ENCODE measurements at regions not wholly inside any gene's neighbourhood (a gene's known extent, or its start where the extent isn't known, plus 50 kb on each side); places are given as distances from the start of the nearest gene placed in this dataset.

DNA sequence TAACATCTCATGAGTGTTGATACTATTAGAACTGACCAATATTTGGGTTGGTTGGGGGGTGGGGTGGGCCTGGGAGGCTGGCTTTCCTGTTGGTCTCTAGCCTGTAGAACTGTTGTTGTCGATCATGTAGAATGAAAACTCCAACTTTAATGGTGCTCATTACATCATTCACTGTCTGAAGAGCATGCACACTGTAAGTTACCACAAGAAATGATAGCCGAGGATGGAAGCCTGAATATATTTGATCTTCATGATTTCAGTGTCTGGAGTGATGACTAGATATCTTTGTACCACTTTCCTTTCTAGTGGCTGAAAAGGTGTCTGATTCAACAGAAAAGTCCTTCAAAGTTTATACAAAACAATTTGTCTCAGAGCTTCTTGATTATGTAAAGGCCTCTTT lies 123.6 kb downstream of the XCL2 start:
- TF ChIP-seq POLR2AphosphoS5 (IDR thresholded peaks at IDR 0.05; ENCODE audit: low read depth, low read length) (no peak), SIN3A (IDR thresholded peaks at IDR 0.05; ENCODE audit: borderline replicate concordance, insufficient read depth, low read length) (no peak), TAF1 (IDR thresholded peaks at IDR 0.05; ENCODE audit: borderline replicate concordance, insufficient read depth, low read length) (no peak), FOXP2 (optimal IDR thresholded peaks at IDR 0.05; ENCODE audit: borderline replicate concordance, extremely low read depth, extremely low read length, insufficient read depth) (no peak)
- TF ChIP-seq, protein P1, sequence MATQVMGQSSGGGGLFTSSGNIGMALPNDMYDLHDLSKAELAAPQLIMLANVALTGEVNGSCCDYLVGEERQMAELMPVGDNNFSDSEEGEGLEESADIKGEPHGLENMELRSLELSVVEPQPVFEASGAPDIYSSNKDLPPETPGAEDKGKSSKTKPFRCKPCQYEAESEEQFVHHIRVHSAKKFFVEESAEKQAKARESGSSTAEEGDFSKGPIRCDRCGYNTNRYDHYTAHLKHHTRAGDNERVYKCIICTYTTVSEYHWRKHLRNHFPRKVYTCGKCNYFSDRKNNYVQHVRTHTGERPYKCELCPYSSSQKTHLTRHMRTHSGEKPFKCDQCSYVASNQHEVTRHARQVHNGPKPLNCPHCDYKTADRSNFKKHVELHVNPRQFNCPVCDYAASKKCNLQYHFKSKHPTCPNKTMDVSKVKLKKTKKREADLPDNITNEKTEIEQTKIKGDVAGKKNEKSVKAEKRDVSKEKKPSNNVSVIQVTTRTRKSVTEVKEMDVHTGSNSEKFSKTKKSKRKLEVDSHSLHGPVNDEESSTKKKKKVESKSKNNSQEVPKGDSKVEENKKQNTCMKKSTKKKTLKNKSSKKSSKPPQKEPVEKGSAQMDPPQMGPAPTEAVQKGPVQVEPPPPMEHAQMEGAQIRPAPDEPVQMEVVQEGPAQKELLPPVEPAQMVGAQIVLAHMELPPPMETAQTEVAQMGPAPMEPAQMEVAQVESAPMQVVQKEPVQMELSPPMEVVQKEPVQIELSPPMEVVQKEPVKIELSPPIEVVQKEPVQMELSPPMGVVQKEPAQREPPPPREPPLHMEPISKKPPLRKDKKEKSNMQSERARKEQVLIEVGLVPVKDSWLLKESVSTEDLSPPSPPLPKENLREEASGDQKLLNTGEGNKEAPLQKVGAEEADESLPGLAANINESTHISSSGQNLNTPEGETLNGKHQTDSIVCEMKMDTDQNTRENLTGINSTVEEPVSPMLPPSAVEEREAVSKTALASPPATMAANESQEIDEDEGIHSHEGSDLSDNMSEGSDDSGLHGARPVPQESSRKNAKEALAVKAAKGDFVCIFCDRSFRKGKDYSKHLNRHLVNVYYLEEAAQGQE (IDR thresholded peaks at IDR 0.05; ENCODE audit: insufficient read depth in 1 of 2, low read depth in 2 of 2, low read length in 2 of 2): no peak
